CD4-positive, alpha-beta T cell treated with Interferon gamma for 1 hour (primary cell): ENCODE measurements at regions not wholly inside any gene's neighbourhood (a gene's known extent, or its start where the extent isn't known, plus 50 kb on each side); places are given as distances from the start of the nearest gene placed in this dataset.

Source experiments
- DNase-seq: peaks from one replicate; pipeline ENCODE4 v3.0.0-alpha.2; 2020

DNA sequence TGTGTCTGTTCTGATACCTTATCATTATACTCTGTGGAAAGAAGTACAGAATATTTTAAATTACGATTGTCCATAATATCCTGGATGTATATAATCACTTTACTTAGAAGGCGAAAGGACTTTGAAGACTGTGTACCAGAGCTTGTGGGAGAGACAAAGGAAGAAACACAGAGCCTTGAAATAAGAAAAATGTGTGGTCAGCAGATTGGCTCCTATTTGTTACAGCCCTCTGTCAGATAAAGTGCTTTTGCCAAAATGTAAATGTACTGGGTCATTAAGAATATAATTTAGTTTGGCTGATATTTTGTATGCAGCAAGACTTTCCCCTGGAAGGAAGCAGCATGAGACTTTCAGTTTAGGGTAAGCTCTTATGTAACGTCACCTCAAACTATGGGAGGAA lies 443.1 kb downstream of the CCDC85A start:
- no peak for DNase-seq

DNA sequence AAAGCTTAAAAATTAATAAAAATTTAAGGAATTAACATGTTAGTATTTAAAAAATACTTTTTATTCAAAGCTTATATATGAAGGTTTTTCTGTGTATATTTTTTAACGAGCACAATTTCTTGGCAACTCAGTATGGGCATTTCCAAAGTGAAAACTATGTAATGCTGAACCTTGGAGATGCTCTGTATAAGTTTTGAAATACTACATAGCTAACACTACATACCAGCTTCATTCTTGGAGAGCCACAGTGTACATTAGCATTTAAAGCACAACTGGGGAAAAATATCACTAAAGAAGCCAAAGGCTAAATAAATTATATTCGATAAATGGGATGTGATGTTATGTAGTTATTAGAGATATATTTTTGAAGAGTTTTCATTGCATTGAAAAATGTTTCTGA lies 446.5 kb downstream of the CCDC85A start:
- no peak for DNase-seq

DNA sequence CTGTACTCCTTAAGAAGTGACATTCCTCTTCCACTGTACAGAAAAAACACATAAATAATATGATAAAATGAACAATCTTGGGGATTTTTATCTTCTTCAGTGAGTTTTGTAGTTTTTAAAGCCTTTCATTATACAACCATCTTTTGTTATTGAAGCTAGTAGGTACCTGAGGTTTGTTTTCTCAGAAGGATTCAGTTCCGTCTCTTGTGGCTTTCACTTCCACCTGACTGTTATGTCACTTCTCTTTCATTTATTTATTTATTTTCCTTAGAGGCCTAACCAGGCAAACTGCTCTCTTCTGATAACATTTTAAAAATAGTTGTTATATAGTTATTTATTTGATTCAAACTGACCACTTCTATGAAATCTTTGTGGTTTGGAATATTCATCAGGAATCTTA lies 464.2 kb downstream of the CCDC85A start:
- DNase-seq = no peak

DNA sequence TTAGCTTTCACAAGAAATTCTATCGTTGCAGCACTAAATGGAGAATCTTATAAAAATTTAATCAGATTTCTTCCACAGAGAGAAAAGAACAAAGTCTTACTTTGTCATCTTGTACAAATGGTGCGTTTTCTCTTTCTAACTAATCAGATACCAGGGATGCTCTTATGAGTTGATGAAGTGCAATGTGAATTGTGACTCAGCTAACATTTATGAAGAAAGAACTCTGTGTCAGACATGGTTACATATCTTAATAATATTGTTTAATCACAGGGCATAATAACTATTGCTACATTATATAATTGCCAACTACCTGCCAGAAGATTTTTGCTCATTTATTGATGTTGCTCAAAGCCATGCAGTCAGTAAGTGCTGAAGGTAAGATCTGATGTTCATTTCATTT lies 465.0 kb downstream of the CCDC85A start:
- no peak for DNase-seq

DNA sequence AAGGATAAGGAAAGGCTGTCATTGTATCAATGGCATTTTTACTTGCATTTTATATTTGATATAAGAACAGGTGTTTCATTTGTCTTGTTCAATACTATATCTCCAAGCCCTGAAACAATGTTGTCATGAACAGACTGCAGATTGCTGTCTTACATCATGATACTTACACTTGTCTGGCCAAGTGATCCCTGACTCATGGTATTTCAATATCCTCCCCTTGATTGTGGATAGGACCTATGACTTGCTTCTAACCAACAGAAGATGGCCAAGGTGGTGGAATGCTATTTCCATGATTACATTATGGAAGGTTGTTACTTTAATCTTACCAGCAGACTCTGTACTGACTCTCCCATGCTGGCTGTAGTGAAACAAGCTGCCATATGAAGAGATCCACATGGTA lies 471.1 kb downstream of the CCDC85A start:
- no peak for DNase-seq

DNA sequence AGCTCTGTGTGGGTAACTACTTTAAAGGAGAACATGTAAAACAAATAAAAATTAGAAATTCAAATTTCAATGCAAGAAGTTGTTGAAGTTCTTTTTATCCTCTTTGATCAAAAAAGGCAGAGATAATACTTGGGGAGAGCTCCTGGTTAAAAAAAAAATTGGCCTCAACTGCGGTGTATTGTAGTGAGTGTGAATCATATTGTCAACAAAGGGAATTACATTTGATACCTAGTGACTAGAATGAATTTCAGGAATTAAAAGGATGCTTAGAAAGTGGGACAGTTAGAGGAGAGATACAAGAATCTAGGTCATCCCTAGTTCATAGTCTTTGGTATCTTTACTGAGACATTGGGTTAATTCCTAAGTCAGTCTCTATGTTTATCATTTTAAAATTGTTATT lies 473.0 kb downstream of the CCDC85A start:
- no peak for DNase-seq

DNA sequence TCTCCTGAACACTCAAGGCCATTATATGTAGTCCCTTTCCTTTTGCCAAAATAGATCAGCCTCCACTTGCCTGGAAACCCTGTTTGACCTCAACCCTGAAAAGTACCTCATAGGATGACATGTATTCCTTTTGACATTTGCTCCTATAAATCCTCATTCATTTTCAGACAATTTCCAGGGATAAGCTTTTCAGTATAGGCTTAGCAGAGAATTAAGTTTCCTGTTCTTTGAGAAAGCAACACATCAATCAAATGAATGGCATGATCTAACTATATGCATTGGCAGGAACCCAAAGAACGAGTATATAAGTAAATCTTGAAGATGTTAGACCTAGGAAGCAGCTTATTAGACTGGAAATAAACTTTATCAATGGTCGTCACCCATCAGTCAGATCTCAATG lies 483.0 kb downstream of the CCDC85A start:
- DNase-seq = no peak

DNA sequence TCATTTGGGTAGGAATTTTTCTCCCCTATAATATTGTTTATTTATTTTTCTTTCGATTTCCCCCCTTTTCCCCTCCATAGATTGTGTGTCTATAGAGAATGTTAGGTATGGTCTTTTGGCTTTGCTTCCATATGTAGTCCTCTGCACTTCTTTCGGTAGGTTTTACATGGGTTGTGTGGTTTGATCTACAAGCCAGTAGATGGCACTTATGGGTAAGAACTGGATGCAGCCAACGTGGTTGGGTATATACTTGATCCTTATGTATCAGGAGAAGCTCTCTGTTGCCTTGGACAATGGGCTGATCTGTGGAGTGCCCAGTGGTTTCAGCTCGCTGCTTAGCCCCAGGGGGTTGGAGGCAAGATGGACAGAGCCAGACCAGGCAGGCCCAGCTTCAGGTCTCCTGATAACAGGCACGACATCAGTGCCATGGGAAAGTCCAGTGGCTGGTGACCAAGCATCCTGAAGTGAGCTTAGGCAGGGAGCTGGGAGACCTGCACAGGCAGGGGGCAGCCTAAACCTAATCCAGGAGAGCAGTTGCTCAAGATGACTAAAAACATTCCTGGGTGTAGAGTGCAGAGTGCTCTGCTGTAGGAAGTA lies 488.3 kb downstream of the CCDC85A start:
- no peak for DNase-seq

DNA sequence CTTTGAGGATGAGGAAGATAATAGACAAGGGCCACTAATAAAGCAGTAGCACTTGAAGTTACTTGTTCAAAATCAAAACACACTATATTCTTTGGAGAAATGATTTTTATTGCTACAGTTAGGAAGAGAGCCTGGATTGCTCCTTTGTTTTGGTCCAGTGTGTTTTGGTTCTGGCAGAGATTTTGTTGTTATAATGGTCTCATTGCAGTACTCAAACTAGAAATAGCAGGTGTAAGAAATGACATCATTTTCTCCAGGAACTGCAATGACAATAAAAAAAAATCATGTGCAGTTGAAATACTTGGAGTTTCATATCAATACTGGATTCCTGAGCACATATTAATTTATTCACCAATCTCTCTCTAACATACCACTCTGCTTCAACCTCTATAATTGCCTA lies 490.3 kb downstream of the CCDC85A start:
- no peak for DNase-seq

DNA sequence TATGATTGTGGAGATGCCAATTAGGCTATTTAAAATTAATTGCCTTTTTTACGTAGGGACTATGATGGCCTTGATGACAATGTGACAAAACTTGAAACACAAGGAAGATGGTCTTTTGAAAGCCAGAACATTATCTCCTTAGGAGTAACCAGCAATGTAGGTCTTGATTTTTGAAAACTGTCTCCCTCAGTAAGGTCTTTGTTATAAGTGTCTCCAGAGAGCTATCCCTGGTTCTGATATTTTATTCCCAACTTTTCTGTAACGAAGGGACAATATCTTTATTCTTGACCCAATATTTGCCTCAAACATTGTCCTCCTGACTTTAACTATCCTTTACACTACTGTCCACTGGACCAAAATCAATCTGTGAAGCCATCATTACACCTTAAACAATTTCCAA lies 493.2 kb downstream of the CCDC85A start:
- DNase-seq = no peak

DNA sequence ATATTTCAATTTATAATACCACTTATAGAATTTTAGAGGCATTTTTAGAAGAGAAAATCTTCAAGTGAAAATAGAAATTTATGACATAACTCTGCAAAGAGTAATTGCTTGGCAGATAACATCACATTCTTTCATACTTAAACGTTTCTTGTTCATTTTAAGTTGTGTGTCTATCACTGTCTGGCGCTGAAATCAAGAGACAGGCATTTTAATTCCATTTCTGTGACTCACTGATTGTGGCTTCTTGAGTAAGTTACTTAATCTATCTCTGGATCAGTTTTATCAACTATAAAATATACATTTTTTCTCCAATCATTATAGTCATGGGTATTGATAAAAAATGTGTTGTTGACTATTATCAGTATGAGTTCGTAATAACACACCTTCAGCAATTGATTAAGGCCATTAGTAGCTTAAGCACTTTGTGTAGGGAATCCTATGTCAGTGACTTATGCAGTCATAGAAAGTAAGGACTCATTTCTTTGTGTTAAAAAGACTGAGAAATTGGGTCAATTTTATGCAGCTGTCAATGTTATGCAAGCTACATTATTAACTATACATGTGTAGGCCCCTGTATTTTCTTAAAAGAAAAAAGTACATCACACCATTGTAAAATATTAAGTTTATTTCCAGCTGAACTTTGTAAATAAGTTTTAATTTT lies 497.3 kb downstream of the CCDC85A start:
- DNase-seq = no peak

DNA sequence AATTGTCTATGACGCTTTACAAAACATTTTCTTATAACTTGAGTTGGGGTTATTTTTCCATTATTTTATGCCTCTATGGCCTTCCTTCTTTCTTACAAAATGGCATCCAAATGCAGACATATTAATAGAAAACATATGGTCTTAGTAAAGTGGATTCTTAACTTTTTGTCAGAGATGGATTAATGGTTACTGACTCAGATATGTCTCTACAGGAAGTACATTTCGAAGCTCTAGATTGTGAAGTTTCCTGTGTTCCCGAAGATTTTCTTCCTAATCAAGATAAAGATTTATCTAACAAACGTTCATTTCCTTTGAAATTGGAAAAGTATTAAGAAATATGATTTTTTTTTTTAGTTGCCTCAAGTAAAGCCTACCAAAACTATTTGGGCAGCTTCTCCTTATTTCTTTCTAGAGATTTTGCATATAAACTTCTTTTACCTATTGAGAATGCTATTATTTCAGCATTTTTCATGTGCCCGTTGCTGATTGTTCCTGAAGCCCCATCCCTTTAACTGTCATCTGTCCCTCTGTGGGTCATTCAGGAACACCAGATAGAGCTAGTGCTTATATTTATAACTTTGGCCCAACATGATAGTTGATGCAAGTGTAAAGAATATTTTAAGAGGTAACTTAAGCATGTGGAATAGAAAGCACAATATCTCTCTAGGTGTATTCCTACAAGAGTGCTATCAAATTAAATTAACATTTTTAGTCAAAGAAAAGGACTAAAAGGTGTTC lies 498.0 kb downstream of the CCDC85A start:
- no peak for DNase-seq

DNA sequence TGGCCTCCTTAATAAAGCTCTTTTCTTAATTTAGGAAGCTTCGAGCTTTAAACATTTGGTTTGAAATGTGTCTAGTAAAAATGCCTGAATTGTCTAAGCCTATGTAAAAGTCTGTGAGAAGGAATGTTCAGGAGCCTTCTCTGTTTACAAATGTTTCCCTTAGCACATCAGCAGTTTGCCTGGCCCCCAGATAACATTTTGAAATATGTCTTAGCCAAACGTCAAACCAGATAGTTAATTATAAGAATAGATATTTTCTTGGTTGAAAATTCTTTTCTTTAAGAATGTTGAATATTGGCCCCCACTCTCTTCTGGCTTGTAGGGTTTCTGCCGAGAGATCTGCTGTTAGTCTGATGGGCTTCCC lies 498.6 kb downstream of the CCDC85A start:
- no peak for DNase-seq

DNA sequence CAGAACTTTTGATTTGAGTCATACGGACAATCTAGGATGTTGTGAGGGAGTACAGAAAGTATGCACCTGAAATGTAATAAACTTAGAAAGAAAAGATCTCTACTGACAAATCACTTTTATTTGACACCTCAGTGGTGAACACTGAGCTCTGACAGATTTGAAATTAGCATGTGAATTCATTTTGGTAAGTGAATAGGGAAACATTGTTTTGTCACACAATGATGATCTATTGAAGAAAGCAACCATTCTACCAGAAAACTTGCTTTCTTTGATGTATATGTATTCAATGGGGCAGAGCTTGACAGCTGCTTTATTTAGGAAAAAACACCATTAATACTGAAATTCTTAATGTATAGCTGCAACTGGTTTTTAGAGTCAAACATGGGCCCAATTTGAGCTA lies 500.5 kb downstream of the CCDC85A start:
- DNase-seq = no peak

DNA sequence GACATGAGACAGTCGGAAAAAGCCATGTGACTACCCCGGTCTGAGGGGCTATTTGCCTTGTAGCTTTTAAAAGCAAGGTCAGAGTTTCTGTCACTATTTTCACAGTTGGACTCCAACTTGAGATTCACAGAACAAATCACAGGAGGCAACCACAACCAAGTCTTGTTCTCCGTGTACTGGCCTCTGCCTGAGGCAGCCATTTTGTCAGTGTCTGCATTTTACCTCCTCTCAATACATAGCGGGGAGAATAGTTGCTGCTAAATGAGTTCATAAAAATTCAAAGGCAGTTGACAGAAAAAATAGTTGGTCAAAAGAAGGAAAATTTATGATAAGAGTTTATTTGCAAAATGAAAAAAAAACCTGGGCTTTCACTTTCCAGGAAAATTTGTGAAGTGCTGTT lies 501.4 kb downstream of the CCDC85A start:
- DNase-seq = no peak

DNA sequence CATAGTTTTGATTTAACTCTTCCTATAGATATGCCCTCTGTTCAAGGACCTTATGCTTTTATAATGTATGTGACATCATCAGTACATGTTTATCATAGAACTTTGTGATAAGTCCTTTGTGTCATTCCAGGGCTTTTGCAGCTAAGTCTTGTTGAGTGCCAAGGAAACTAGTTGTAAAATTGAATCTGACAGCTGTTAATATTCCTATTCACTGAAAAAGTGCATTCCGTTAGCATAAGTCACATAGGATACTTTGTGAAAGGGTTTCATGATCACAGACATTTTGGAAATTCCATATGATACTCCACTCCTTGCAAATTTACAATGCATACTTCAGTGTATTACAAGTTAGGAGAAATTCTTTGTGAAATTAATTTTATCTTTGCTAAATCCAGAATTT lies 503.4 kb downstream of the CCDC85A start:
- no peak for DNase-seq

DNA sequence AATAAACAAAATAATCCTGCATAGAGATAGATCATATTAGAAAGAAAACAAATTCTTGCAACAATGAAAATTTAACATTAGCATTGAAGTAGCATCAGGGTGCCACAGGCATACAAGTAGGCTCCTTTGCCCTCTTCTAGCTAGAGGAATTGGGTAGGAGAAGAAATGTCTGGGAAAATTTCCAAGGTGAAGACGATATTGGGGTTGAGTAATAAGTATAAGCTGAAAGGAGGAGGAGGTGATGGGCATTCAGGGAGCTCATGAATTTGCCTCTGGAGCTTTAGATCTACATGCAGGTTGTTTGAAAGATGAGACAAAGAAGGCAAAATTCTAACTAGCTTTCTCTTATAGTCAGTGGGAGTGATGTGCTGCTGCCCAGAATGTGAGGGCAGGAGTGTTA lies 504.9 kb downstream of the CCDC85A start:
- DNase-seq = no peak

DNA sequence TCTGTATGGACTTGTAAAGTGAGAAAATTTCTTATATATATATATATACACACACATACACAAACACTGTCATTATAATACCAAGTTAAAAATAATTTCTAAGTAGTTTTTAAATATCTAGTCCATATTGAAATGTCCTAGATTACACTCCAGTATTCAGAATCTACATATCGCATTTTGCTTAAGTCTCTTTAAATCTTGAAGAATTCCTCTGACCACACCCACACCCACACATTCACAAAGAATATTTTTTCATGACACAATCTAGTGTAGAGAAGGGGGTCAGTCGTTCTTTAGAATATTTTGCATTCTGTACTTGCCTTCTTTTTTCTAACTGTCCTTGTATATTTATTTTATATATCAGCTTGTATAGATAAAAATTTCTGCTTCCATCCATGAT lies 509.7 kb downstream of the CCDC85A start:
- no peak for DNase-seq

DNA sequence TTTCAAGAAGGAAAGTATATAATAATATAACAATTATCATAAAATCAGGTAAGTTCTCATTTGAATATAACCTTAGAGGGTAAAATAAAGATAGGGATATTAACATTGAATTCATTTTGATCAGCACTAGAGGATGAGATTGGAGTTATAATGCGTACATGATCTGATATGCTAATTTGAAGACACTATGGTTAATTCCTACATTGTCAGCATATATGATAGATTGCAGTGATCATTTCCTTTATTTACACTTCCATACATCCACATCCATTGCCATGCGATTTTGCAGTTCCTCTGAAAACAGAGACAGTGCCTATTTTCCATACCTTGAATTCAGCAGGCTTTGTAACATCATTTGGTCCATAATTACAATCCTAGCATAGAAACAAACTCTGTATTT lies 519.2 kb downstream of the CCDC85A start:
- DNase-seq = no peak

DNA sequence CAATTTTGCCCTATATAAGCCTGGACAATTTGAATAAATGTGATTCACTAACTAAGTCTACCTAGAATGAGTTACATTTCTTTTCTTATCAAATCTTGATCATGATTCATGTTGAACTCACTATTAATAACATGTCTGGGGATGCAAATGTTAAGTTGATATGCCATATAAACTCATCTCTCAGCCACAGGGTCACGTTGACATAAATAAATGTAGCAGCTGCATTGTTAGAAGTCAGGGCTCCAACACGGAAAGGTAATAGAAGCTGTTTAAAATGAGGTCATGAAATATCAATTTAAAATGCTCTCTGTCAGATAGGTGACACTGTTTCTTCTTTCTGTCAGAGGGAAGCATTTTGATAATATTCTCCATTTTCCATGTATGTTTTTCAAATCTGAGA lies 521.9 kb downstream of the CCDC85A start:
- DNase-seq = no peak

DNA sequence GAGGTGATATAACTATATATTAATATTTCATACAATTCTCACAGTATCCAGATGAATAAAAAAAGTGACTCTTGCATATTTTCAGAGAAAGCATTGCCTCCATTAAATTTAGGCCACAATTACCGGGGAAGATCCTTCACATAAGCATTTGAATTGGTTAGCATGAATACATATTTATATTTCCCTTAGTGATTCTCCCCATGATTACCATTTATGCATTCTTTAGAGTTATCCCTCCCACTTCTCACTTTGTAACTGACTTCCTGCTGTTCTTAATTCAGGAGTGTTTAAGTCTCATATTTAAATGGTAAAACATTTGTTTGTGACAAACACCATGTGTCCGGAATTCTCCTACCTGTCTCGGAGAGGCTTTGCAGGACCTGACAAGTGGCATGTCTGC lies 523.4 kb downstream of the CCDC85A start:
- DNase-seq = no peak

DNA sequence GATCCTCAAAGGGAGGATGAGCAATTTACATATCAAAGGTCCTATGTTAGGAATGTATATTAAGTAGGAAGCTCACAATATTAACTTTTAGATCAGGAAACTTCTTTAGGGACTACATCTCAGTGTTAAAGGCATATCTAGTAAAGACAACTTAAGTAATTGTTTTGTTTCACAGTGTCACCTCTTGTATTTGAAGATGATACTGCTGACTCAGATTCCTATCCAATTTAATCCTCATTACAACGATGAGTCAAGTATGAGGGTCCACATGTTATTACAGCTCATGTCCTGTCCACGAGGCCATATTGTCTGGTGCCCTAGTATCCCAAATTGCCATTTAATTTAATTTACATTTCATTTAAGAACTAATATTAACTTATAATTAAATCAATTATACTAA lies 523.9 kb downstream of the CCDC85A start:
- no peak for DNase-seq

DNA sequence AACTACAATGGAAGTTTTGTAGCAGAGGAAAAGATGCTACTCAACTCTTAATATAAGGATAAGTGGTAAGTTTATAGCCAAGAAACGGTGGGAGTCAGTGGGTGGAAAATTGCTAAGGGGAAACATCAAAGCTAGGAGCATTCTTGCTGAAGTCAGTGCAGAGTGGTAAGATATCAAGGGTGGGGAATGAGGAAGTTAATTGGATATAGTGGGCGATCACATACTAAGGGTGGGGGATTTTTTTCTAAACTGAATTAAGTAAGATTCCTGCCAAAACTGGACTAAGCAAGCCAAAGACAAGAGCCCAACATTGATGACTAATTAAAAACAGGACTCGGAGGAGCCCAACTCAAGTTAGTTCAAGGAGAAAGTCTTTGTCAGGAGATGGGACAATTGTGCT lies 525.4 kb downstream of the CCDC85A start:
- no peak for DNase-seq

DNA sequence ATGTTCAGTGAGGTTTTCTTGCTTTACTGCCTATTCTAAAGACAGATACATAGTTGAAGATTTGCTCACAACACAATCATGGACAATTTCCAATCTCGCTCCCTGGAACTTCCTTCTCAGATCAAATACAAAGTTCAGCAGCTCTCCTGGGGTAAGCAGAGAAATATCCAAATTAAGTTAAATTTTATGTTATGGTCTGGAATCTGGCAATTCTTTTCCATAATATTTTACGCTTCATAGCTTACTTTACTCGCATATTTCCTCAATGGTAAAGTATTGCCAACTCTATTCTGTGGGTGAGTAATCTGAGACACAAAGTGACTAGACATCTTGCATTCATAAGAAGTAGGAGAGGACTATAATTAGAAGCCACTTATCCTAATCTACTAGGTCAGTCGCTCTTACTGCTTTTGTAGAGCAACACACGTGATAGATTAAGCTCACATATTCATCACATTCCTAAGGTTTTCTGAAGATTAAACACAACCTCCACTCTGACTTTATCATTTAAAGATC lies 529.4 kb downstream of the CCDC85A start:
- DNase-seq = no peak

DNA sequence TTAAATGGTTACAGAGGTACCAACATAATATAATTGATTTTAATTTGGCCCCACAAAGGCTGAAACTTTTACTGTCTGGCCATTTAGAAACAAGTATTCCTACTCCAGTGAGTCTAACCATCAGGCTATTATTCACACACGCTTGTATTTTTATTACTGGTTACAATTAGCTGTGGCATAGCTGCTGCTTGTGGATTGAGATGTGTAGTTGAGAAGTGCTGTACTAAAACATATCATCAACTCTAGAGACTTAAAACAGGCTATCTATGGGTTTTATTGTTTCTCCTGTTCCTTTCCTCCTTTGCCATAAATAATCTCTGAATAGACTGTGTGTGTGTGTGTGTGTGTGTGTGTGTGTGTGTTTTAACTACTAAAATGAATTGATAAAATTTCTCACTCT lies 530.2 kb downstream of the CCDC85A start:
- DNase-seq = no peak
